IMR-90 (cell line): ENCODE measurements at regions not wholly inside any gene's neighbourhood (a gene's known extent, or its start where the extent isn't known, plus 50 kb on each side); places are given as distances from the start of the nearest gene placed in this dataset.

Experiments used
- BHLHE40 ChIP-seq: fragments of 150-350 bp; IDR thresholded peaks from 2 replicates; pipeline ENCODE4 v1.6.1; 2016; ENCODE audit warnings: mild to moderate bottlenecking, low read depth, low read length
- CTCF ChIP-seq: conservative IDR thresholded peaks from 2 replicates; pipeline ENCODE4 v1.5.1; 2012; ENCODE audit warnings: mild to moderate bottlenecking, low read depth, low read length, improper control_type of control experiment
- POLR2A ChIP-seq: IDR thresholded peaks from 2 replicates; pipeline ENCODE4 v1.6.1; 2012; ENCODE audit warnings: mild to moderate bottlenecking, low read depth, low read length

- TF ChIP-seq CTCF (no peak), BHLHE40 (no peak), POLR2A (no peak)
Observed at GRCh38 chr12:61009192-61009591, 1251.0 kb upstream of the USP15 start.
